ENCODE measurements at regions not wholly inside any gene's neighbourhood (a gene's known extent, or its start where the extent isn't known, plus 50 kb on each side); places are given as distances from the start of the nearest gene placed in this dataset.

DNA sequence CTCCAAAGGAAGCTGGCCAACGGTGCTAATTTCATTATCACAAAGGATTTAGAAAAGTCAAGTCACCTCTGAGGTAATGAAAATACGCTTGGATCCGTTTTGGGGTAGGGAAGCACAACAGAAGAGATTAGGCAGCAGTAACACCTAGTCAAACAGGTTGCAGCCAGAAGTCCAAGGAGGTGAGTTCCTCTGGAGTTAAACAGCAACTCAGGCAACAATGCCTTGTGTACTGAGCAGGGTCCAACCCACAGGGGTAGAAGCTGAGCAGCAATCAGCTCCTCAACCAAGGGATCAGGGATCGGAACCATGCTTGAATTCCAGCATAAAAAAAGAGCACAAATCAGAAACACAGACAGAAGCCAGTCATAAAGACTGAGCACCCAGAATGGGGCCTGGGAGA, 88.1 kb upstream of the SPRED1 start:
- Histone ChIP-seq H3K4me3 (ENCODE audit: low read depth in 1 of 3, low read length in 3 of 3) (no peak overlapping the region), H3K4me1 (ENCODE audit: control insufficient read depth in 3 of 3, insufficient read depth in 2 of 3, low read depth in 1 of 3, low read length in 2 of 3) (peaks cover 0 to 23% (median 0%) of the 10 kb centered on the region in 3 donors), H3K27me3 (ENCODE audit: control insufficient read depth in 3 of 3, insufficient read depth in 3 of 3, low read length in 3 of 3) (no peaks in the 10 kb centered on the region), H3K36me3 (ENCODE audit: control insufficient read depth in 3 of 3, insufficient read depth in 2 of 3, low read depth in 1 of 3, low read length in 3 of 3) (no peaks in the 10 kb centered on the region), H3K27ac (ENCODE audit: low read depth in 1 of 3, low read length in 2 of 3) (no peak overlapping the region), H3K9me3 (ENCODE audit: control insufficient read depth in 2 of 2, insufficient read depth in 1 of 2, low read depth in 1 of 2, low read length in 1 of 2) (no peaks in the 10 kb centered on the region)
- peak in 1 of 2 donors; percentile 48 for DNase-seq
- 70 to 74% (median 72%) methylated on average over 4 of the region's 4 CpGs for WGBS, 3 donors
- FAIRE-seq: no peak

DNA sequence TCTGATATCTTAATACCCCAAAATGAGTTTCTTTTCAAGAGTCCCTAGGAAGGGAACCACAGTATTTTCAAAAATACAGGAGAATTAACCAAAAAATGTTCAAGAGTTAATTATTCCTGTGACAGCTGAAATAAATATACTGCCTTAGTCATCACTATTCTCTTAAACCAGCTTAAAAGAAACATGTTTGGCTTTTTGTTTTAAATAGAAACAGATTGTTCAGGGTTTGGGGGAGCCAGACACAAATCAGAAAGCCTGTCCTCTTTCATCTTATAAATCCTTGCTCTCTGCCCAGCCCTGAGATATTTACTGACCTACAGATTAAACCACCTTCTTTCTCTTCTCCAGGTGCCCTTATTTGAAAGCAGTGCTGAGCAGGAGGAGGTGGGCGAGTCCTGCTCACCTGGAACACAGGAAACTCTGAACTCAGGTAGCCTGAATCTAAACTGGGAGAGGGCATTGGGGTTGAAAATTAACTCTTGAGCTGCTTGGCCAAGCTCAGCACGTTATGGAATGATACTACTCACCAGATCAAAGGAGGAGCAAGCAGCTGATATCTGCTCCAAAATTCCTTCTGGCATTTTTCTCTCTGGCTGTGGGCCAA, 84.1 kb upstream of the SPRED1 start:
- Histone ChIP-seq H3K36me3 (ENCODE audit: control insufficient read depth in 3 of 3, insufficient read depth in 2 of 3, low read depth in 1 of 3, low read length in 3 of 3) (no peaks in the 10 kb centered on the region), H3K27ac (ENCODE audit: low read depth in 1 of 3, low read length in 2 of 3) (no peak overlapping the region), H3K4me1 (ENCODE audit: control insufficient read depth in 3 of 3, insufficient read depth in 2 of 3, low read depth in 1 of 3, low read length in 2 of 3) (peaks cover 0 to 20% (median 0%) of the 10 kb centered on the region in 3 donors), H3K27me3 (ENCODE audit: control insufficient read depth in 3 of 3, insufficient read depth in 3 of 3, low read length in 3 of 3) (no peaks in the 10 kb centered on the region), H3K9me3 (ENCODE audit: control insufficient read depth in 2 of 2, insufficient read depth in 1 of 2, low read depth in 1 of 2, low read length in 1 of 2) (no peaks in the 10 kb centered on the region), H3K4me3 (ENCODE audit: low read depth in 1 of 3, low read length in 3 of 3) (no peak overlapping the region)
- DNase-seq: peak in 1 of 2 donors; percentile 52
- 12 to 40% (median 14%) methylated on average over 2 of the region's 2 CpGs for WGBS, 3 donors
- no peak for FAIRE-seq

DNA sequence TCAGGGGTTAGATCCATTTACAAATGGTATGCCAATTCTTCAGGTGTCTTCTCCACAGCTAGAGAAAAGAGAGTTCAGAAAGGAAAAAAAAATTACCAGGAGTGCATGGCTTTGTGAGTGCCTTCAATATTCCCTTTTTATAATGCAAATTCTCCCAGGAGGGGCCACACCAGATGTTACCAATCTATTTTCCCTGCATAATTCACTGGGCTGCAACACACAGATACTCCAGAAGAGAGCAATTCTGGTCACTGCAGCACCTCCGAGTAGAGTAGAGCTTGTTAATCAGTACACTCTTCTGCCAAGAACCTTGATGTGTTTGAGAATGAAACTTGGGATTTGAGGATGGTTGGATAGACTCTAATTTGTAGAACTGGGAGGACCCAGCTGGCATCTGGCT, 80.7 kb upstream of the SPRED1 start:
- 45 to 79% (median 76%) methylated on average over 1 of the region's 1 CpG for WGBS, 3 donors
- no peak for DNase-seq
- no peak for FAIRE-seq

DNA sequence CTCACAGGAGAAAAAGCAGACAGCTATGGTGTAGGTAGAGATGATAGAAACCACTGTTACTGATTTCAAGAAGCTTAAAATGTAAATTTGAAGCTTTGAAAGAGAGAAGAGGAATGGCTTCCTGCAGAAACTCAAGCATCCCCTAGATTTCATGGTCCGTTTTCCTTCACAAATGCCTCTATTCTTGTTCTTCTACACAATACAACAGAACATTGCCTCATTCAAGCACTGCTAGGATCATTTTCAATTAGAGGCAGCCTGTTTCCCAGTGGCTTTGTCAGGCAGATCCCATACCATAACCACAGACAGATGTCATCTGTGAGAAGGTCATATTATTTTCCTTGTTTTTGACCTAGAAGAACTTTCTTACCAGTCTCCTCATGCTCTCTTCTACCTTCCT, 77.9 kb upstream of the SPRED1 start:
- DNase-seq (no peak), FAIRE-seq (no peak)
- 83 to 94% (median 89%) methylated on average over 1 of the region's 1 CpG for WGBS, 3 donors
- H3K4me3 ChIP-seq (ENCODE audit: low read depth in 1 of 3, low read length in 3 of 3): no peak overlapping the region
- no peaks in the 10 kb centered on the region for H3K4me1 ChIP-seq (ENCODE audit: control insufficient read depth in 3 of 3, insufficient read depth in 2 of 3, low read depth in 1 of 3, low read length in 2 of 3)
- H3K36me3 ChIP-seq (ENCODE audit: control insufficient read depth in 3 of 3, insufficient read depth in 2 of 3, low read depth in 1 of 3, low read length in 3 of 3): no peaks in the 10 kb centered on the region
- H3K27ac ChIP-seq (ENCODE audit: low read depth in 1 of 3, low read length in 2 of 3): no peak overlapping the region
- H3K9me3 ChIP-seq (ENCODE audit: control insufficient read depth in 2 of 2, insufficient read depth in 1 of 2, low read depth in 1 of 2, low read length in 1 of 2): no peaks in the 10 kb centered on the region
- H3K27me3 ChIP-seq (ENCODE audit: control insufficient read depth in 3 of 3, insufficient read depth in 3 of 3, low read length in 3 of 3): no peaks in the 10 kb centered on the region

More for the DNA sequence above, 80.7 kb upstream of the SPRED1 start:
- no peaks in the 10 kb centered on the region for H3K36me3 ChIP-seq (ENCODE audit: control insufficient read depth in 3 of 3, insufficient read depth in 2 of 3, low read depth in 1 of 3, low read length in 3 of 3)
- no peaks in the 10 kb centered on the region for H3K27me3 ChIP-seq (ENCODE audit: control insufficient read depth in 3 of 3, insufficient read depth in 3 of 3, low read length in 3 of 3)
- peaks cover 0 to 7% (median 0%) of the 10 kb centered on the region in 3 donors for H3K4me1 ChIP-seq (ENCODE audit: control insufficient read depth in 3 of 3, insufficient read depth in 2 of 3, low read depth in 1 of 3, low read length in 2 of 3)
- H3K27ac ChIP-seq (ENCODE audit: low read depth in 1 of 3, low read length in 2 of 3): no peak overlapping the region
- H3K9me3 ChIP-seq (ENCODE audit: control insufficient read depth in 2 of 2, insufficient read depth in 1 of 2, low read depth in 1 of 2, low read length in 1 of 2): no peaks in the 10 kb centered on the region
- no peak overlapping the region for H3K4me3 ChIP-seq (ENCODE audit: low read depth in 1 of 3, low read length in 3 of 3)

DNA sequence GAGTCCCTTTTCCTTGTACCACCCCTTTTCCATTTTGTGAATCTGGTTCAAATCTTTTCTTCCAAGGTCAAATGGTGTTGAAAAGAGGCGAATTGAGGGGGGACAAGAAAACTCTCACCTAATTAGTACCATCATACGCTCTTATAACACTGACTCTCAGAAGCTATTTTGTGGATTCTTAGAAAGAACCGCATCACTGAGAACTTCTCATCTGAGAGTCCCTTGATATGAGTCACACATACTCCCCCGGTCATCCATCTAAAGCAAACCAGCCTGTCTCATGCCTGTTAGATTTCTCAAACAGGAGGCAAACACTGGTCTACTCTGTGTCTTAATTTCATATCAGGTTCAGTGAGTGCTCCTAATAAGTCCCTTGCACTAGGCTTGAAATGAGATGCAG, 76.5 kb upstream of the SPRED1 start:
- 81 to 87% (median 82%) methylated on average over 4 of the region's 4 CpGs for WGBS, 3 donors
- Histone ChIP-seq H3K4me3 (ENCODE audit: low read depth in 1 of 3, low read length in 3 of 3) (no peak overlapping the region), H3K27me3 (ENCODE audit: control insufficient read depth in 3 of 3, insufficient read depth in 3 of 3, low read length in 3 of 3) (no peaks in the 10 kb centered on the region), H3K27ac (ENCODE audit: low read depth in 1 of 3, low read length in 2 of 3) (no peak overlapping the region), H3K4me1 (ENCODE audit: control insufficient read depth in 3 of 3, insufficient read depth in 2 of 3, low read depth in 1 of 3, low read length in 2 of 3) (no peaks in the 10 kb centered on the region), H3K9me3 (ENCODE audit: control insufficient read depth in 2 of 2, insufficient read depth in 1 of 2, low read depth in 1 of 2, low read length in 1 of 2) (no peaks in the 10 kb centered on the region), H3K36me3 (ENCODE audit: control insufficient read depth in 3 of 3, insufficient read depth in 2 of 3, low read depth in 1 of 3, low read length in 3 of 3) (no peaks in the 10 kb centered on the region)
- DNase-seq: no peak
- FAIRE-seq: no peak

DNA sequence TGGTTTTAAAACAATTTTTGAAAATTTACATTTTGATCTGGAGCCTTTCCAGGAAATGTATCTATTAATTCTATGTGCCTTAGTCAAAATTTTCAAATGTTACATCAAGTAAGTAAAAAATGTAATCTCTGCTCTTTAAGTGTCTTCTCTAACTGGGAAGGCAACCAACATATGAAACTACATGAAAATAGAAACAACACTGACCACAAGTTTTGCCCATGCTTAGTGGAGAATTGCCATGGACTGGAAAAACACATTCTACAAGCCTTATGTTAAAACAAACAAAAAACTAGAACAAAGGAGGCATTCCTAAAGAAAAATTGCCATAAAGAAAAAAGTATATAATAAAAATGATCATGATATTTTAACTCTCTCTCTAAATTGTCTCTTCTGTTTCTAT, 75.9 kb upstream of the SPRED1 start:
- Histone ChIP-seq H3K27me3 (ENCODE audit: control insufficient read depth in 3 of 3, insufficient read depth in 3 of 3, low read length in 3 of 3) (no peaks in the 10 kb centered on the region), H3K4me1 (ENCODE audit: control insufficient read depth in 3 of 3, insufficient read depth in 2 of 3, low read depth in 1 of 3, low read length in 2 of 3) (no peaks in the 10 kb centered on the region), H3K4me3 (ENCODE audit: low read depth in 1 of 3, low read length in 3 of 3) (no peak overlapping the region), H3K27ac (ENCODE audit: low read depth in 1 of 3, low read length in 2 of 3) (no peak overlapping the region), H3K9me3 (ENCODE audit: control insufficient read depth in 2 of 2, insufficient read depth in 1 of 2, low read depth in 1 of 2, low read length in 1 of 2) (no peaks in the 10 kb centered on the region), H3K36me3 (ENCODE audit: control insufficient read depth in 3 of 3, insufficient read depth in 2 of 3, low read depth in 1 of 3, low read length in 3 of 3) (no peaks in the 10 kb centered on the region)
- no peak for DNase-seq
- FAIRE-seq: no peak

DNA sequence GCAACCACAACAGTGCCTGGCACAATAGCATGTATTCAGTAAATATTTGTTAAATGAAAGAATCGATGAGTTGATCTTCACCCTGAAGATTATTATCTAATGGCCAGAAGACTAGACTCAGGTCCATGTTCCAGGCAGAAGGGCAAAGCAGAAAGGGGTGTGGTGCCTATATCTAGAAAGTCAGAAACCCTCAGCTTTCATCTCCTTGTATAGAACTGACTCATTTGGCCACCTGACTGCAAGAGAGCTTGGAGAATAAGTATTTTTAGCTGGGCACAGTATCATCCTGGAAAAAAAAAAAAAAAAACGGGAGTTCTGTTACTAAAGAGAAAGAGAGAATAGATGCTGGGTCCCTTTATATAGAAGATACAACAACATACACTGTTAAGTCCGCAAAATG, 69.7 kb upstream of the SPRED1 start:
- no peak overlapping the region for H3K27ac ChIP-seq (ENCODE audit: low read depth in 1 of 3, low read length in 2 of 3)
- no peak overlapping the region for H3K4me3 ChIP-seq (ENCODE audit: low read depth in 1 of 3, low read length in 3 of 3)
- DNase-seq (no peak), FAIRE-seq (no peak)
- H3K27me3 ChIP-seq (ENCODE audit: control insufficient read depth in 3 of 3, insufficient read depth in 3 of 3, low read length in 3 of 3): no peaks in the 10 kb centered on the region
- no peaks in the 10 kb centered on the region for H3K9me3 ChIP-seq (ENCODE audit: control insufficient read depth in 2 of 2, insufficient read depth in 1 of 2, low read depth in 1 of 2, low read length in 1 of 2)
- no peaks in the 10 kb centered on the region for H3K36me3 ChIP-seq (ENCODE audit: control insufficient read depth in 3 of 3, insufficient read depth in 2 of 3, low read depth in 1 of 3, low read length in 3 of 3)
- no peaks in the 10 kb centered on the region for H3K4me1 ChIP-seq (ENCODE audit: control insufficient read depth in 3 of 3, insufficient read depth in 2 of 3, low read depth in 1 of 3, low read length in 2 of 3)
- 69 to 73% (median 71%) methylated on average over 3 of the region's 3 CpGs for WGBS, 3 donors

DNA sequence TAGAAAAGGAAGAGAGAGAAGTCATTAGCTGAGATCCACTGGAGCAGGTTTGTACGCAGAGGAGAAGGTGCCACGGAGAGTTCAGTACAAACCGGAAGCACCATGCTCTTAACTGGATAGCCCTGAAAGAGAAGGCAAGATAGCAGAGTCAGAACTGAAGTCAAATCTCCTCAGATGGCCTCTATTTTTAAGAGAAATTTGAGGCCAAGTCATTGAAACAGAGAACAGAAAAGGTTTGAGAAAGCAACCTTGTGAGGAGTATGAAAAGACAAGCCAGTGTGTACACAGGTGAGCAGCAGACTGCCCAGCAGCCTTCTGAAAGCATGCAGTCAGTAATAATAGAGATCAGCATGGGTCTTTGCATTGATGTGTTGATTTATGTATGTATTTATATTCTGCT, 66.1 kb upstream of the SPRED1 start:
- Histone ChIP-seq H3K27me3 (ENCODE audit: control insufficient read depth in 3 of 3, insufficient read depth in 3 of 3, low read length in 3 of 3) (no peaks in the 10 kb centered on the region), H3K4me3 (ENCODE audit: low read depth in 1 of 3, low read length in 3 of 3) (no peak overlapping the region), H3K9me3 (ENCODE audit: control insufficient read depth in 2 of 2, insufficient read depth in 1 of 2, low read depth in 1 of 2, low read length in 1 of 2) (no peaks in the 10 kb centered on the region), H3K27ac (ENCODE audit: low read depth in 1 of 3, low read length in 2 of 3) (no peak overlapping the region), H3K4me1 (ENCODE audit: control insufficient read depth in 3 of 3, insufficient read depth in 2 of 3, low read depth in 1 of 3, low read length in 2 of 3) (no peaks in the 10 kb centered on the region), H3K36me3 (ENCODE audit: control insufficient read depth in 3 of 3, insufficient read depth in 2 of 3, low read depth in 1 of 3, low read length in 3 of 3) (no peaks in the 10 kb centered on the region)
- no peak for FAIRE-seq
- 77 to 82% (median 81%) methylated on average over 3 of the region's 3 CpGs for WGBS, 3 donors
- no peak for DNase-seq

DNA sequence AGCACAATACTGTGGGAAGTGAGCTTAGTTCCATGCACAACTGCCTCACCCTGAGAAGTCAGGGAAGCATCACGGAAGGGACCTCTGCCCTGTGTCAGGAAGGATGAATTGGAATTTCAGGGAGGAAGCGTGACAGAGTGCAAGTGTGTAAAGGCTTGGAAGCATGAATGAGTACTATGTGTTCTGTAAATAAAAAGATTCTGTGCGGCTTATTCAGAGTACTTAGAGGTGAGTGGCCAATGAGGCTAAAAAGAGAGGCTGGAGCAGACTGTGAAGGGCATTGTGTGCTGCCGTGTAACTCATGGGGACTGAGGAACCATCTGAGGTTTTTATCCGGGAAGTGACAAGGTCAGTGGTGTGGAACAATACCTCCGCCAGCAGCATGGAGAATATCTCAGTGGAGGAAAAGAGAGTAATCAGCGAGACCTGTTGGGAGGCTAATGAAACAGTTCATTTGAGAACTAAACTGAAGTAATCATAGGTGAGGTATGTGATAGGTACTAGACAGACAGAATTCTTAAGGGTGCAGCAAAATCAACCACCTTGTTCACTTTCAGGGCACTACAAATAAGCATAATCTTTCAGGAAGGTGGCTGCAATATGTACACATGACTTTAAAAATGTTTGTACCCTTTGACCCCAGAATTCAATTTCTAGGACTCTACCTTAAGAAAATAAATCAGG, 64.9 kb upstream of the SPRED1 start:
- no peaks in the 10 kb centered on the region for H3K36me3 ChIP-seq (ENCODE audit: control insufficient read depth in 3 of 3, insufficient read depth in 2 of 3, low read depth in 1 of 3, low read length in 3 of 3)
- H3K9me3 ChIP-seq (ENCODE audit: control insufficient read depth in 2 of 2, insufficient read depth in 1 of 2, low read depth in 1 of 2, low read length in 1 of 2): no peaks in the 10 kb centered on the region
- H3K27ac ChIP-seq (ENCODE audit: low read depth in 1 of 3, low read length in 2 of 3): no peak overlapping the region
- 70 to 85% (median 78%) methylated on average over 7 of the region's 7 CpGs for WGBS, 3 donors
- no peak for DNase-seq
- H3K27me3 ChIP-seq (ENCODE audit: control insufficient read depth in 3 of 3, insufficient read depth in 3 of 3, low read length in 3 of 3): no peaks in the 10 kb centered on the region
- no peak overlapping the region for H3K4me3 ChIP-seq (ENCODE audit: low read depth in 1 of 3, low read length in 3 of 3)
- H3K4me1 ChIP-seq (ENCODE audit: control insufficient read depth in 3 of 3, insufficient read depth in 2 of 3, low read depth in 1 of 3, low read length in 2 of 3): no peaks in the 10 kb centered on the region
- FAIRE-seq: no peak

All from small intestine (tissue), 7 donors.